ENCODE measurements at regions not wholly inside any gene's neighbourhood (a gene's known extent, or its start where the extent isn't known, plus 50 kb on each side); places are given as distances from the start of the nearest gene placed in this dataset.

DNA sequence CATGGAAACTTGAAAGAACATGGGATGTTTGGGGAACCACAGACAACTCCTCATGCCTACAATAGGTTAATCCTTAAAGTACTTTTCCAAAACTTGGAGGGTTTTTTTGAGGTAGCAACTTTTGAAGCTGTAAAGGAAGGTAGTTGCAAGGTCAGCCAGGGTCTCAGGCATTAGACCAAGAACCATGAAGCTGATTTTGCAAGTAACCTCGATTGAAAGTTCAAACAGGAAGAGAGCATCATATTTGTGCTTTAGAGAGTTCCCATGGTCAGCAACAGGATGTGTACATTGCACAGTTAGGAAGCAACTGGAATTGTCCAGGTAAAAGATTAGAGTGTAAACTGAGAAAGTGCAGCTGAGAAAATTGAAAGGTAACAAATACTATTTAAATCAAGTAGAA, 199.8 kb upstream of the NR2F2 start (continued):
- TF ChIP-seq, protein P1, sequence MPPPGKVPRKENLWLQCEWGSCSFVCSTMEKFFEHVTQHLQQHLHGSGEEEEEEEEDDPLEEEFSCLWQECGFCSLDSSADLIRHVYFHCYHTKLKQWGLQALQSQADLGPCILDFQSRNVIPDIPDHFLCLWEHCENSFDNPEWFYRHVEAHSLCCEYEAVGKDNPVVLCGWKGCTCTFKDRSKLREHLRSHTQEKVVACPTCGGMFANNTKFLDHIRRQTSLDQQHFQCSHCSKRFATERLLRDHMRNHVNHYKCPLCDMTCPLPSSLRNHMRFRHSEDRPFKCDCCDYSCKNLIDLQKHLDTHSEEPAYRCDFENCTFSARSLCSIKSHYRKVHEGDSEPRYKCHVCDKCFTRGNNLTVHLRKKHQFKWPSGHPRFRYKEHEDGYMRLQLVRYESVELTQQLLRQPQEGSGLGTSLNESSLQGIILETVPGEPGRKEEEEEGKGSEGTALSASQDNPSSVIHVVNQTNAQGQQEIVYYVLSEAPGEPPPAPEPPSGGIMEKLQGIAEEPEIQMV (CRISPR knock-in tag; IDR thresholded peaks at IDR 0.05; ENCODE audit: low read depth): no peak
- TF ChIP-seq, protein P2, sequence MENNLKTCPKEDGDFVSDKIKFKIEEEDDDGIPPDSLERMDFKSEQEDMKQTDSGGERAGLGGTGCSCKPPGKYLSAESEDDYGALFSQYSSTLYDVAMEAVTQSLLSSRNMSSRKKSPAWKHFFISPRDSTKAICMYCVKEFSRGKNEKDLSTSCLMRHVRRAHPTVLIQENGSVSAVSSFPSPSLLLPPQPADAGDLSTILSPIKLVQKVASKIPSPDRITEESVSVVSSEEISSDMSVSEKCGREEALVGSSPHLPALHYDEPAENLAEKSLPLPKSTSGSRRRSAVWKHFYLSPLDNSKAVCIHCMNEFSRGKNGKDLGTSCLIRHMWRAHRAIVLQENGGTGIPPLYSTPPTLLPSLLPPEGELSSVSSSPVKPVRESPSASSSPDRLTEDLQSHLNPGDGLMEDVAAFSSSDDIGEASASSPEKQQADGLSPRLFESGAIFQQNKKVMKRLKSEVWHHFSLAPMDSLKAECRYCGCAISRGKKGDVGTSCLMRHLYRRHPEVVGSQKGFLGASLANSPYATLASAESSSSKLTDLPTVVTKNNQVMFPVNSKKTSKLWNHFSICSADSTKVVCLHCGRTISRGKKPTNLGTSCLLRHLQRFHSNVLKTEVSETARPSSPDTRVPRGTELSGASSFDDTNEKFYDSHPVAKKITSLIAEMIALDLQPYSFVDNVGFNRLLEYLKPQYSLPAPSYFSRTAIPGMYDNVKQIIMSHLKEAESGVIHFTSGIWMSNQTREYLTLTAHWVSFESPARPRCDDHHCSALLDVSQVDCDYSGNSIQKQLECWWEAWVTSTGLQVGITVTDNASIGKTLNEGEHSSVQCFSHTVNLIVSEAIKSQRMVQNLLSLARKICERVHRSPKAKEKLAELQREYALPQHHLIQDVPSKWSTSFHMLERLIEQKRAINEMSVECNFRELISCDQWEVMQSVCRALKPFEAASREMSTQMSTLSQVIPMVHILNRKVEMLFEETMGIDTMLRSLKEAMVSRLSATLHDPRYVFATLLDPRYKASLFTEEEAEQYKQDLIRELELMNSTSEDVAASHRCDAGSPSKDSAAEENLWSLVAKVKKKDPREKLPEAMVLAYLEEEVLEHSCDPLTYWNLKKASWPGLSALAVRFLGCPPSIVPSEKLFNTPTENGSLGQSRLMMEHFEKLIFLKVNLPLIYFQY (CRISPR knock-in tag; IDR thresholded peaks at IDR 0.05; ENCODE audit: borderline replicate concordance): no peak
- TF ChIP-seq, protein P3, sequence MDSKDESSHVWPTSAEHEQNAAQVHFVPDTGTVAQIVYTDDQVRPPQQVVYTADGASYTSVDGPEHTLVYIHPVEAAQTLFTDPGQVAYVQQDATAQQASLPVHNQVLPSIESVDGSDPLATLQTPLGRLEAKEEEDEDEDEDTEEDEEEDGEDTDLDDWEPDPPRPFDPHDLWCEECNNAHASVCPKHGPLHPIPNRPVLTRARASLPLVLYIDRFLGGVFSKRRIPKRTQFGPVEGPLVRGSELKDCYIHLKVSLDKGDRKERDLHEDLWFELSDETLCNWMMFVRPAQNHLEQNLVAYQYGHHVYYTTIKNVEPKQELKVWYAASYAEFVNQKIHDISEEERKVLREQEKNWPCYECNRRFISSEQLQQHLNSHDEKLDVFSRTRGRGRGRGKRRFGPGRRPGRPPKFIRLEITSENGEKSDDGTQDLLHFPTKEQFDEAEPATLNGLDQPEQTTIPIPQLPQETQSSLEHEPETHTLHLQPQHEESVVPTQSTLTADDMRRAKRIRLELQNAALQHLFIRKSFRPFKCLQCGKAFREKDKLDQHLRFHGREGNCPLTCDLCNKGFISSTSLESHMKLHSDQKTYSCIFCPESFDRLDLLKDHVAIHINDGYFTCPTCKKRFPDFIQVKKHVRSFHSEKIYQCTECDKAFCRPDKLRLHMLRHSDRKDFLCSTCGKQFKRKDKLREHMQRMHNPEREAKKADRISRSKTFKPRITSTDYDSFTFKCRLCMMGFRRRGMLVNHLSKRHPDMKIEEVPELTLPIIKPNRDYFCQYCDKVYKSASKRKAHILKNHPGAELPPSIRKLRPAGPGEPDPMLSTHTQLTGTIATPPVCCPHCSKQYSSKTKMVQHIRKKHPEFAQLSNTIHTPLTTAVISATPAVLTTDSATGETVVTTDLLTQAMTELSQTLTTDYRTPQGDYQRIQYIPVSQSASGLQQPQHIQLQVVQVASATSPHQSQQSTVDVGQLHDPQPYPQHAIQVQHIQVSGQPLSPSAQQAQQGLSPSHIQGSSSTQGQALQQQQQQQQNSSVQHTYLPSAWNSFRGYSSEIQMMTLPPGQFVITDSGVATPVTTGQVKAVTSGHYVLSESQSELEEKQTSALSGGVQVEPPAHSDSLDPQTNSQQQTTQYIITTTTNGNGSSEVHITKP (CRISPR knock-in tag; IDR thresholded peaks at IDR 0.05; ENCODE audit: low read depth): no peak
- TF ChIP-seq ZBTB42 (CRISPR knock-in tag; IDR thresholded peaks at IDR 0.05): no peak
- no peak for TF ChIP-seq MXI1 (IDR thresholded peaks at IDR 0.05; ENCODE audit: borderline replicate concordance, low read depth, low read length)
- TF ChIP-seq, protein P4, sequence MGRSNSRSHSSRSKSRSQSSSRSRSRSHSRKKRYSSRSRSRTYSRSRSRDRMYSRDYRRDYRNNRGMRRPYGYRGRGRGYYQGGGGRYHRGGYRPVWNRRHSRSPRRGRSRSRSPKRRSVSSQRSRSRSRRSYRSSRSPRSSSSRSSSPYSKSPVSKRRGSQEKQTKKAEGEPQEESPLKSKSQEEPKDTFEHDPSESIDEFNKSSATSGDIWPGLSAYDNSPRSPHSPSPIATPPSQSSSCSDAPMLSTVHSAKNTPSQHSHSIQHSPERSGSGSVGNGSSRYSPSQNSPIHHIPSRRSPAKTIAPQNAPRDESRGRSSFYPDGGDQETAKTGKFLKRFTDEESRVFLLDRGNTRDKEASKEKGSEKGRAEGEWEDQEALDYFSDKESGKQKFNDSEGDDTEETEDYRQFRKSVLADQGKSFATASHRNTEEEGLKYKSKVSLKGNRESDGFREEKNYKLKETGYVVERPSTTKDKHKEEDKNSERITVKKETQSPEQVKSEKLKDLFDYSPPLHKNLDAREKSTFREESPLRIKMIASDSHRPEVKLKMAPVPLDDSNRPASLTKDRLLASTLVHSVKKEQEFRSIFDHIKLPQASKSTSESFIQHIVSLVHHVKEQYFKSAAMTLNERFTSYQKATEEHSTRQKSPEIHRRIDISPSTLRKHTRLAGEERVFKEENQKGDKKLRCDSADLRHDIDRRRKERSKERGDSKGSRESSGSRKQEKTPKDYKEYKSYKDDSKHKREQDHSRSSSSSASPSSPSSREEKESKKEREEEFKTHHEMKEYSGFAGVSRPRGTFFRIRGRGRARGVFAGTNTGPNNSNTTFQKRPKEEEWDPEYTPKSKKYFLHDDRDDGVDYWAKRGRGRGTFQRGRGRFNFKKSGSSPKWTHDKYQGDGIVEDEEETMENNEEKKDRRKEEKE (IDR thresholded peaks at IDR 0.05): no peak
- TF ChIP-seq LCORL (IDR thresholded peaks at IDR 0.05): no peak
- 0 out of 2 replicates have a peak, but pooled peaks have one; percentile 32 for TF ChIP-seq LCORL (CRISPR knock-in tag; IDR thresholded peaks at IDR 0.05)
- TF ChIP-seq, protein P5, sequence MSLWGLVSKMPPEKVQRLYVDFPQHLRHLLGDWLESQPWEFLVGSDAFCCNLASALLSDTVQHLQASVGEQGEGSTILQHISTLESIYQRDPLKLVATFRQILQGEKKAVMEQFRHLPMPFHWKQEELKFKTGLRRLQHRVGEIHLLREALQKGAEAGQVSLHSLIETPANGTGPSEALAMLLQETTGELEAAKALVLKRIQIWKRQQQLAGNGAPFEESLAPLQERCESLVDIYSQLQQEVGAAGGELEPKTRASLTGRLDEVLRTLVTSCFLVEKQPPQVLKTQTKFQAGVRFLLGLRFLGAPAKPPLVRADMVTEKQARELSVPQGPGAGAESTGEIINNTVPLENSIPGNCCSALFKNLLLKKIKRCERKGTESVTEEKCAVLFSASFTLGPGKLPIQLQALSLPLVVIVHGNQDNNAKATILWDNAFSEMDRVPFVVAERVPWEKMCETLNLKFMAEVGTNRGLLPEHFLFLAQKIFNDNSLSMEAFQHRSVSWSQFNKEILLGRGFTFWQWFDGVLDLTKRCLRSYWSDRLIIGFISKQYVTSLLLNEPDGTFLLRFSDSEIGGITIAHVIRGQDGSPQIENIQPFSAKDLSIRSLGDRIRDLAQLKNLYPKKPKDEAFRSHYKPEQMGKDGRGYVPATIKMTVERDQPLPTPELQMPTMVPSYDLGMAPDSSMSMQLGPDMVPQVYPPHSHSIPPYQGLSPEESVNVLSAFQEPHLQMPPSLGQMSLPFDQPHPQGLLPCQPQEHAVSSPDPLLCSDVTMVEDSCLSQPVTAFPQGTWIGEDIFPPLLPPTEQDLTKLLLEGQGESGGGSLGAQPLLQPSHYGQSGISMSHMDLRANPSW (CRISPR knock-in tag; IDR thresholded peaks at IDR 0.05; ENCODE audit: borderline replicate concordance): no peak
- no peak for TF ChIP-seq TEAD2 (CRISPR knock-in tag; IDR thresholded peaks at IDR 0.05)
- TF ChIP-seq RELA (CRISPR knock-in tag; IDR thresholded peaks at IDR 0.05): no peak
- no peak for TF ChIP-seq ZNF83 (CRISPR knock-in tag; IDR thresholded peaks at IDR 0.05; ENCODE audit: borderline replicate concordance)
- TF ChIP-seq MTA3 (CRISPR knock-in tag; IDR thresholded peaks at IDR 0.05): no peak
- 0 out of 2 replicates have a peak, but pooled peaks have one; percentile 19 for TF ChIP-seq GATAD1 (CRISPR knock-in tag; IDR thresholded peaks at IDR 0.05)
